RWPE1 (cell line): ENCODE measurements at regions not wholly inside any gene's neighbourhood (a gene's known extent, or its start where the extent isn't known, plus 50 kb on each side); places are given as distances from the start of the nearest gene placed in this dataset.

Experiments
- CTCF ChIA-PET: fragments of 350-600 bp; sonication (Branson Sonifier 250); formaldehyde crosslinking; extraction: SDS; loops from one replicate; lab custom pipeline; 2021; lab: Yijun Ruan, JAX
- POLR2A ChIA-PET: fragments of 400-600 bp; formaldehyde crosslinking; extraction: SDS; loops from one replicate; lab custom pipeline; 2020; ENCODE audit warnings: antibody characterized with exemption; ENCODE audit not compliant: low non-redundant PET; lab: Yijun Ruan, JAX
- DNase-seq: peaks from one replicate; pipeline ENCODE4 v3.0.0; 2012; ENCODE audit warnings: low spot score
- H3K27ac ChIP-seq: fragments of 450-650 bp; 2 replicates; pipeline ENCODE4 v1.5.1; 2017
- TF ChIP-seq, protein P1 (sequence below): fragments of 450-650 bp; conservative IDR thresholded peaks from 2 replicates; pipeline ENCODE4 v1.5.1; 2017; ENCODE audit warnings: low read depth, mild to moderate bottlenecking

DNA sequence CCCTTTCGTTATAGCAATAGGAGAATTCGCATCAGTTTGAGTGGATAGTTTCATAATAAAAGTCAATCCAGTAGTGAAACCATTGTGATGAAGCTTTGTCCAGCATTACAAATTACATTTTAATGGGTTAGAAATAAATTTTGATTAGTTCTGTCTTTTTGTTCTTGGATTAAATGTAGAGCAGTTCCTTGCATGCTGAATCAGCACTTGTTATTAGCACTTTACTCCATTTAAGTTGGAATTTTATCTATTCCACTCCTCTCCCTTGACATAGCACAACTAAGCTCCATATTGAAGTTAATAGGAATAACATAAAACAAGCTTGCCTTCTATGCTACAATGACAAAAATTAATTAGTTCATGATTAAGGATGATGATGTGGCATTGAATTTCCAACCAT, 624.1 kb downstream of the CCDC85A start:
- POLR2A ChIA-PET, result no interaction called here

DNA sequence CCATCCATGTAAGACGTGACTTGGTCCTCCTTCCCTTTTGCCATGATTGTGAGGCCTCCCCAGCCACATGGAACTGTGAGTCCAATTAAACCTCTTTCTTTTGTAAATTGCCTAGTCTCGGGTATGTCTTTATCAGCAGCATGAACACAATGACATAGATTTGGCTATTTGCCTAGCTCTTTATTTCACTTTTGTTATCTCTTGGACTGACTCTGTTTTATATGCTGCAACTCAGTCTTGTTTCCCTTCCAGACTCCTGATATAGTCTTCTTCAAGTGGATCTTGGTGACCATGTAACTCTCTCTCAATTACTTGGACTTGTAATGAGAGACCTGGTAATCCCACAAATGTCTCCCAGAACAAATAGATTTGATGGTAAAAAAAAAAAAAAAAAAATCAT, 627.6 kb downstream of the CCDC85A start:
- CTCF ChIA-PET, result no interaction called here
- no peak for DNase-seq
- H3K27ac ChIP-seq, result no peak overlapping the region
- POLR2A ChIA-PET, result no interaction called here
- TF ChIP-seq, protein P1, sequence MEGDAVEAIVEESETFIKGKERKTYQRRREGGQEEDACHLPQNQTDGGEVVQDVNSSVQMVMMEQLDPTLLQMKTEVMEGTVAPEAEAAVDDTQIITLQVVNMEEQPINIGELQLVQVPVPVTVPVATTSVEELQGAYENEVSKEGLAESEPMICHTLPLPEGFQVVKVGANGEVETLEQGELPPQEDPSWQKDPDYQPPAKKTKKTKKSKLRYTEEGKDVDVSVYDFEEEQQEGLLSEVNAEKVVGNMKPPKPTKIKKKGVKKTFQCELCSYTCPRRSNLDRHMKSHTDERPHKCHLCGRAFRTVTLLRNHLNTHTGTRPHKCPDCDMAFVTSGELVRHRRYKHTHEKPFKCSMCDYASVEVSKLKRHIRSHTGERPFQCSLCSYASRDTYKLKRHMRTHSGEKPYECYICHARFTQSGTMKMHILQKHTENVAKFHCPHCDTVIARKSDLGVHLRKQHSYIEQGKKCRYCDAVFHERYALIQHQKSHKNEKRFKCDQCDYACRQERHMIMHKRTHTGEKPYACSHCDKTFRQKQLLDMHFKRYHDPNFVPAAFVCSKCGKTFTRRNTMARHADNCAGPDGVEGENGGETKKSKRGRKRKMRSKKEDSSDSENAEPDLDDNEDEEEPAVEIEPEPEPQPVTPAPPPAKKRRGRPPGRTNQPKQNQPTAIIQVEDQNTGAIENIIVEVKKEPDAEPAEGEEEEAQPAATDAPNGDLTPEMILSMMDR, result no peak

More for the DNA sequence above, 624.1 kb downstream of the CCDC85A start:
- TF ChIP-seq, protein P1, result no peak
- CTCF ChIA-PET, result interaction anchor here (0.7 kb wide), 1 partner anchor 841 kb away, joined by 5 read pairs; no protein-coding TSS in a partner anchor
- DNase-seq, result no peak
- H3K27ac ChIP-seq, result no peak overlapping the region

DNA sequence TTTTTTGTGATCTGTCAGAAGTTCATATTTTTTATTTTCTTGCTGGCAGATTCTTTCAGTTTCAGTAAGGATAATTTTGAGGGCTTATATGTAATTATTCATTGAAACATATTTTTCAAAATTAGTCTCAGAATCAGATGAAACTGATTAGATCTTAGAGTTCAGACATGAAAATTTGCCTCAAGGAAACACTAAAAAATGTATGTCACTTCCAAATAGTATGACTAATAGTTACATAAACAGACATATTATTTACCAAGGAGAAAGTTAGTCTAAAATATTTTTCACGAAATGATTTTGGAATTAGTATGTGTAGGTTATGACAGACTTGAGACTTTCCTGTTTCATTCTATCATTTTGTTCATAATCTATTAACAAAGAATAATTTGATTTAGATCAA, 628.6 kb downstream of the CCDC85A start:
- no peak overlapping the region for H3K27ac ChIP-seq
- TF ChIP-seq, protein P1, result no peak
- POLR2A ChIA-PET, result no interaction called here
- no peak for DNase-seq
- CTCF ChIA-PET, result no interaction called here

DNA sequence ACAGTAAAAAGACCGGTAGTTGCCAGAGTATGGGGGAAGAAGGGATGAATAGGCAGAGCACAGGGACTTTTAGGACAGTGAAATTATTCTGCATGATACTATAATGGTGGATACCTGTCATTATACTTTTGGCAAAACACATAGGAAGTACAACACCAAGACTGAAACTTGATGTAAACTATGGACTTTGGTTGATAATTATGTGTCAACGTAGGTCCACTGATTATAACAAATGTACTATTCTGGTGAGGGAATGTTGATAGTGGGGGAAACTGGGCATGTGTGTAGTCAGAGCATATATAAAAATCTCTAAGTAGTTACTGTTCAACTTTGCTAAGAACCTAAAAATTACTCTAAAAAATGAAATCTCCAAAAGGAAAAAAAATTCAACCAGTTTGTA, 629.7 kb downstream of the CCDC85A start:
- TF ChIP-seq, protein P1, result no peak
- H3K27ac ChIP-seq, result no peak overlapping the region
- ChIA-PET CTCF (no interaction called here), POLR2A (no interaction called here)
- DNase-seq, result no peak

DNA sequence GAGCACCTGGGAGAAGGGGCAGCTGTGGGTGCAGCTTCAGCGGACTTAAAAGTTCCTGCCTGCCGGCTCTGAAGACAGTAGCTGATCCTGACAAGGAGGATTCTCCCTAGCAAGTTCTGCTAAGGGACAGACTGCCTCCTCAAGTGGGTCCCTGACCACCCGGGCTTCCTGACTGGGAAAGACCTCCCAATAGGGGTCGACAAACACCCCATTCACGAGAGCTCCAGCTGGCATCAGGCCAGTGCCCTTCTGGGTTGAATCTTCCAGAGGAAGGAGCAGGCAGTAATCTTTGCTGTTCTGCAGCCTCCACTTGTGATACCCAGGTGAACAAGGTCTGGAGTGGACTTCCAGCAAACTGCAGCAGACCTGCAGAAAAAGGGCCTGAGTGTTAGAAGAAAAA, 632.9 kb downstream of the CCDC85A start:
- POLR2A ChIA-PET, result no interaction called here
- H3K27ac ChIP-seq, result no peak overlapping the region
- no peak for DNase-seq
- CTCF ChIA-PET, result interaction anchor here (0.6 kb wide), 1 partner anchor 26 kb away, joined by 3 read pairs; no protein-coding TSS in a partner anchor
- TF ChIP-seq, protein P1, result no peak

DNA sequence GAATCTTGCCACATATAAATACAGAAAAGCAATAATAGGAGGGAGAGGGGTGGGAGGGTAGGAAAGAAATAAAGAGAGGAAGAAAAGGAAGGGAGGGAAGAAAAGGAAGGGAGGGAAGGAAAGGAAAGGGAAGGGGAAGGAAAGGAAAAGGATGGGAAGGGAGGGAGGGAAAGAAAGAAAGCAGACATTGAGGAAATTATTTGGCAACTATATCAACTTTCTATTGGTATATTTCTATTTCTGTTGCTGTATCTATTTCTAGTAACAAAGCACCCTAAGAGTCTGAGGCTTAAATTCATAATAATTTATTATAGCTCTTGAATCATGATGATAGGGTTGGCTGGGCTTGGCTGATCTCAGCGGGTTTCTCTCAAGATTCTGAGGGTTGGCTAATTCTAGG, 648.0 kb downstream of the CCDC85A start:
- ChIA-PET POLR2A (no interaction called here), CTCF (no interaction called here)
- TF ChIP-seq, protein P1, result no peak
- H3K27ac ChIP-seq, result no peak overlapping the region
- no peak for DNase-seq
